Endothelial cell of hepatic sinusoid (primary cell): ENCODE measurements at regions not wholly inside any gene's neighbourhood (a gene's known extent, or its start where the extent isn't known, plus 50 kb on each side); places are given as distances from the start of the nearest gene placed in this dataset.
"Not testable (repeated sequence)": the region's sequence is repeated elsewhere in the genome, so short reads cannot be mapped to it uniquely, and the experiment has no call there.

Experiments used
- in situ Hi-C: cut with HindIII; loops from 2 replicates; pipeline ENCODE4 v1.10.0; 2017; ENCODE audit warnings: low sequenced_read_pairs

- in situ Hi-C loops = no loop called here
Observed at GRCh38 chr6:144392536-144392935, 107.4 kb downstream of the UTRN start.

DNA sequence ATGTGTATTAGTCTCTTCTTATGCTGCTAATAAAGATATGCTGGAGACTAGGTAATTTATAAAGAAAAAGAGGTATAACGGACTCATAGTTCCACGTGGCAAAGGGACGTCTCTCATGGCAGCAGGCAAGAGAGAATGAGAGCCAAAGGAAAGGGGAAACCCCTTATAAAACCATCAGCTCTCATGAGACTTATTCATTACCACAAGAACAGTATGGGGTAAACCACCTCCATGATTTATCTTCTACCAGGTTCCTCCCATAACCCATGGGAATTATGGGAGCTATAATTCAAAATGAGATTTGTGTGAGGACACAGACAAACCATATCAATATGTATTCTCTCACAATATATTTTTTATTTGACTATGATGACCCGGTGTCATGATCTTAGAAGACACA, 109.1 kb downstream of the UTRN start:
- in situ Hi-C loops = no loop called here

GRCh38 chr6:144395014-144395413, 109.9 kb downstream of the UTRN start:
- in situ Hi-C loops = no loop called here

DNA sequence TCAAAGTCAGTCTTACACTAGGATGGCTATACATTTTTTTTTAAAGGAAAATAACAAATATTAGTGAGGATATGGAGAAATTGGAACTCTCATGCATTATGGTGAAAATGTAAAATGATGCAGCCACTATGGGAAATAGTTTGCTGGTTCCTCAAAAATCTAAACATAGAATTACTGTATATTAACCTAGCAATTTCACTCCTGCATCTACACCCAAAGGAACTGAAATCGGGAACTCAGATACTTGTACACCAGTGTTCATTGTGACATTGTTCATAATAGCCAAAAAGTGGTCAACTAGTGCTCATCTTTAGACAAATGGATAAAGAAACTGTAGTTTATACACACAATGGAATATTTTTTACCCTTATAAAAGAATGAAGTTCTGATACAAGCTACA, 110.7 kb downstream of the UTRN start:
- in situ Hi-C loops = no loop called here

DNA sequence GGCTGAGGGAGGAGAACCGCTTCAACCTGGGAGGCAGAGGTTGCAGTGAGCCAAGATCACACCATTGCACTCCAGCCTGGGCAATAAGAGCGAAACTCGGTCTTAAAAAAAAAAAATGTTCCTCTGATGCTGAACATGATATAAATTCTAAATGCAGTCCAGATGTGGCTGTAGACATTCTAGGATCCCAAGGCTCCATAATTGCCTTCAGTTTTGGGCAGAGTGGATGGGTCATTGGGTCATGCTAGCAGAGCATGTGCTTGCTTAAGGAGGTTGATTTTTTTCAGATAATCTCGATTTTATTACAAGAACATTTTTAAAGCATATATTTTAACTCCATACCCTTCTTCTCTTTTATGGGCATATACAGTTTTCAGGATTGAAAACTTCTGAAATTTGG, 112.0 kb downstream of the UTRN start:
- in situ Hi-C loops = no loop called here

DNA sequence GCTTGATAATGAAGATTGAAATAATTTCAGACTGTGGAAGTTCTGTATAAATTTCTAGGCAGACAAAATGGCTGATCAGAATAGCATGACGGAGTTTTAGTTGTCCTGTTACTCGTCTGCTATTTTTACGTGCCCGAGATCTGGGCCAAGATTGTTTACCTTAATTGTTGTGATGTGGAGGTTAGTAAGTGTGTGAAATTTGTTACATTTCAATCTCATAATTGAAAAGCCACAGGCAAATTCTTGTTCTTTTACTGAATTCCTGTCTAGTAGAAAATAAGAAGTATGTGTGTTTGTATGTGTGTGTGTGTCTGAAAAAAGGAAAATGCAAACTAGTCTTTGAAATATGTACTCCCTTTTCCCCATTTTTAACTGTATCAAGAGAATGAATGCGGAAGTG, 115.2 kb downstream of the UTRN start:
- in situ Hi-C loops = no loop called here

DNA sequence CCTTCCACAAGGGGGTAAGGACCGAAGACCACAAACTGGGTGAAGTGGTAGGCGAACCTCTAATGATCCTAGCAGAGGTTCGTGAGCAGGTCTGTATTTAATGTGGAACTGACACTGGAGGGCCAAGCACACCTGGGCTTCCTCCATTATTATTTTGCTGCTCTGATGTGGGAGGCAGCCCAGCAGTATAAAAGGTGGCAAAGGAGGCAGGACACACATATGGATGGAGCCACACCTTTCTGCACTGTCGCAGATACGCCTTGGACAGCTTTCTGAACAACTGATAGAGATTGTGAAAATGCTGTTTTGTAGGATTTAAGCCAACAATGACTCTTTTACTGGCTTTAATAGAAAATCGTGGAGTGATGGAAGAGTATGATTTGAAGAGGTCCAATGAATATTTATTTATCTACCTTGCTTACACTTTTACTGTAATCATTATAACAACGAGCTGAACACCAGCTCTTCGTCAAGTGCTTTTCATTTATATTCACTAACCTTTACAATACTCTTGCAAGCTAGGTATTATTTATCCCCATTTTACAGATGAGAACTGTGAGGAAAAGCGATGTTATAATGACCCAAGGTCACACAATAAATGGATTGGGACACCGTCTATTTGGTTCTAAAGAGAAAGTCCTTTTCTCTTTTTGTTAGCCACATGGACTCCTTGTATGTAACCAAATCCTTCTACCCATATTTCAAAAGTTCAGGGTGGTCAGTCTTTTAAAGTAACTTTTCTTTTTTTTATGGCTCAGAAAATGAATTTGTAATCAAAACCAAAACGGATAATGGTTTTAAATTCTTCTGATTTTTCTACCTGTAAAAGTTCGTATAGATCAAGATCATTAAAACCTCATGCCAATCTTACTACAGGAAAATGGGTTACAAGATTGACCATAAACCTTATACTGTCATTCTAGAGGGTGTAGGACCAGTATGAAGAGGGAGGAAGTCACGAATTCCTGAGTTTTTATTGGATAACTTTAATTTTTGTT, 116.9 kb downstream of the UTRN start:
- in situ Hi-C loops = no loop called here

GRCh38 chr6:144402750-144403149, 117.6 kb downstream of the UTRN start:
- in situ Hi-C loops = no loop called here

DNA sequence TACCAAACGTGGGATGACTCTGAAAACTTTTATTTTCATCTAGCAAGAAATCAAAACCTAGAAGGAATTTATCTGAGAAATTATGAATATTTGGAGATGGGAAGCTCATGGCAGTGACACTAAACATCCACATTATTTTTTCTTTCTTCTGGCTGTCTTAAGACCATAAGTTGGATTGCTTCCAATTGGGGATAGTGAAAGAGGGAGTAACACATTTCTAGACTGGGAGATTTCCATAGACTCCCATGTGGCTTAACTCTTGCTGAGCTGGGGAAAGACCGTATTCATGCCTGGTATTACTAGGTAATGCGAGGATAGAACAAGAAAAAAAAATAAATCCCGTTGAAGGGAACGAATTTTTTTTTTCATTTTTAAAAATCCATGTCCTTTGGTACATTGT, 120.0 kb downstream of the UTRN start:
- in situ Hi-C loops = no loop called here

DNA sequence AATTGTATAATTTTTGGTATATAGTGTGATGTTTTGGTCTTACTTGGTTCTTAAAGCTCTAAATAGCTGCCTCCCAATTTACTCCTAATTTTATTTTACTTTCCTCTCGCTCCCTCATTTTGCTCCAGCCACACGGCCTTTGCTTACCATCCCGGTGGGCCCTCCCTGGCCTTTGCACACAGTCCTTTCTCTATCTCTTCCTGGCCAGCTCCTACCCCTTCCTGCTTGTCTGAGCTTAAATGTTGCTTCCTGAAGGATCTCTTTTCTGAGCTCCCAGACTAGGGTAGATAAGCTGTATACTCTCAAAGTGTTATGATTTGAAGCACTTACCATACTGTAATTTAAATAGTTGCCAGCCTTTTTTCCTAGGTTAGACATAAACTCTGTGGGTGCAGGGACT, 121.7 kb downstream of the UTRN start:
- in situ Hi-C loops = no loop called here

DNA sequence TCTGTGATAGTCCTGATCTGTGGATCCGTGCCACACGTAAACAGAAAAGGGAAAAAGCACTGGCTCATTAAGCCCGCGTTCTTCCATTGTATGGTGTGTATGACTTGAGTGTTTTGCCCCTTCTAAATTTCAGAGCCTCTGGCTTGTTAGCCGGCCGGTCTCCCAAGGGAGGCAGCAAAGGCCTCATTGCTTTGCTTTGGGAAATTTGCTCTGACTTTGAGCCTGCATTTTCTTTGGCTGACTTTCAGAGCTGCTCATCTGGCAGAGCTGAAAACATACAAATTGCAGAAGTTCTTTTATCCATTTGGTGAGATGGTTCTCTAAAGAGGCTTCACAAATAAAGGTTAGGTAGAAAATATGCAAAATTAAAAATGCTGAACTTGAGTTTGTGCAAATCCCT, 123.0 kb downstream of the UTRN start:
- in situ Hi-C loops = no loop called here

DNA sequence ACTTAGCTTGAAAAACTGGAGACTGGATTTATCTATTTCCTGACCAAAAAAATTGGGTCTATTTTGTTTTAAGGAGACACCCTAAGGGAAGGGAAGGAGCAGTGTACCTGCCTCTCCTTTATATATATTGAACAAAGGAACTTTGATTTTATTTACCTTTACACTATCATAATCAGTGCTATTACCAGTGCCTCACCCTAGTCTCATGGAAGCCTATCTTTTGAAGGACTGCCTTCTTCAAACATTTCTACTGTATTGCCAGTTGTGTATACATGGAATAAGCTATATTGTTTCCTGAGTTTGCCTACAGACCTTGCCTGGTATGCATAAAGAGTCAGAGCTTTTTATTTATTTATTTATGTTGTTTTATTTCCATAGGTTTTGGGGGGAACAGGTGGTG, 124.9 kb downstream of the UTRN start:
- in situ Hi-C loops = no loop called here

GRCh38 chr6:144410574-144410973, 125.4 kb downstream of the UTRN start:
- in situ Hi-C loops = not testable (repeated sequence)

GRCh38 chr6:144411531-144412165, 126.5 kb downstream of the UTRN start:
- in situ Hi-C loops = no loop called here

GRCh38 chr6:144413418-144413817, 128.3 kb downstream of the UTRN start:
- in situ Hi-C loops = no loop called here

DNA sequence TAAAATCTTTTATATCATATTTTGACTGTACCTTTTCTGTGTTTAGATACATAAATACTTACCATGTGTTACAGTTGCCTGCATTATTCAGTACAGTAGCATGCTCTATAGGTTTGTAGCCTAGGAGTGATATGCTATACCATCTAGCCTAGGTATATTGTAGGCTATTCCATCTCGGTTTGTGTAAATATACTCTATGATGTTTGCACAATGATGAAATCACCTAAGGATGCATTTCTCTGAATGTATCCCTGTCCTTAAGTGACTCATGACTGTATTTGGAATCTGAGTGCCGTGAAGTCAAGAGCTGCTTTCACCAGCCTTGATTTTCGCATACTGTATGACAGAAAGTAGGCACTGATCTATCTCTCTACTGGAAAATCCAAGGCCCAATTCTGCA, 129.9 kb downstream of the UTRN start:
- in situ Hi-C loops = no loop called here

DNA sequence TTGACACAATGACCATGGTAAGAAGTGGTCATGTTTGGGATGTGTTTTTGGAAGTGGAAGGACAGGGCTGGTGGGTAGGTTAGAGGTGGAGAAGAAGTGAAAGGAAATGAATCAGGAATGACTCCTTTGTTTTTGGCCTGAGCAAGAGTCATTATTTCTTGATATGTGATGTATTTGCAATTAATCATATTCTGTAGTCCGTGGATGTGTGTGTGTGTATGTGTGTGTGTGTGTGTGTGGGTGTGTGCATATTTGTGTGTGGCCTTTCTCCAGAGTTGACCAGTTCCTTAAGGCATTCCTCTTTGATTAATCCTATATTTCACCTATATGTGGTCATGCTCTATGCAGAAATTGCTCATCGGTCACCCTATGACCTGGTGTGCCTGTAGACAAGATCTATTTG, 130.7 kb downstream of the UTRN start:
- in situ Hi-C loops = no loop called here

- in situ Hi-C loops = no loop called here
Observed at GRCh38 chr6:144416244-144416643, 131.1 kb downstream of the UTRN start.

GRCh38 chr6:144416773-144417172, 131.6 kb downstream of the UTRN start:
- in situ Hi-C loops = no loop called here

- in situ Hi-C loops = no loop called here
Observed at GRCh38 chr6:144417681-144418080, 132.5 kb downstream of the UTRN start.

DNA sequence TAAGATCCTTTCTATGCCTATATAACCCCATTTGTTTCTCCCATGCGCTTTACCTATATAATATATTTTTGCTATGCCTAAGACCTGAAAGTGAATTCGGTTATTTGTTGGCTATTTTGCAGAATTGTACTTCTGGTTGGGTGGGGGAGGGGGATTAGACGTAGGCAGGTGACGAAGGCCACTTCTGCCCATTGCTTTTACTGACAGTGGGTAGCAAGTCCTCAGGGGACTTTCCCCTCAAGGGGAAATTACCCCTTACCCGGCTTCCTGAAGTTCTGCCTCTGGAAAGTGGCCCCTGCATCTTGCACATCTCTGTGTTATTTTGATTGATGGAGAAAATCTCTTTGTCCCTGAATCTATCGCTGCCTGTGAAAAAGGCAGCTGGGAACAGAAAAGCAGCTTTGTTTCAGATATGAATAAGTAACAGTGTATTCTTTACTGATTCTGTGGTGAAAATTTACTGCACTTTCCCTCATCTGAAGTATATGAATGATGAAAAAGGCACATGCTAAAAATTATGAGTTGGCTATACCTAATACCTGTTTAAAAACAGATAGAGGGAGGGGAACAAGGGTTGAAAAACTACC, 133.9 kb downstream of the UTRN start:
- in situ Hi-C loops = no loop called here

- in situ Hi-C loops = no loop called here
Observed at GRCh38 chr6:144423167-144423566, 138.0 kb downstream of the UTRN start.
